NCI-H2081 treated with DMSO at 0.1 percent for 48 hours (cell line): ENCODE measurements at regions not wholly inside any gene's neighbourhood (a gene's known extent, or its start where the extent isn't known, plus 50 kb on each side); places are given as distances from the start of the nearest gene placed in this dataset.

ENCODE experiments used
- DNase-seq: peaks from one replicate; lab custom pipeline; 2025; lab: John Stamatoyannopoulos, UW

DNA sequence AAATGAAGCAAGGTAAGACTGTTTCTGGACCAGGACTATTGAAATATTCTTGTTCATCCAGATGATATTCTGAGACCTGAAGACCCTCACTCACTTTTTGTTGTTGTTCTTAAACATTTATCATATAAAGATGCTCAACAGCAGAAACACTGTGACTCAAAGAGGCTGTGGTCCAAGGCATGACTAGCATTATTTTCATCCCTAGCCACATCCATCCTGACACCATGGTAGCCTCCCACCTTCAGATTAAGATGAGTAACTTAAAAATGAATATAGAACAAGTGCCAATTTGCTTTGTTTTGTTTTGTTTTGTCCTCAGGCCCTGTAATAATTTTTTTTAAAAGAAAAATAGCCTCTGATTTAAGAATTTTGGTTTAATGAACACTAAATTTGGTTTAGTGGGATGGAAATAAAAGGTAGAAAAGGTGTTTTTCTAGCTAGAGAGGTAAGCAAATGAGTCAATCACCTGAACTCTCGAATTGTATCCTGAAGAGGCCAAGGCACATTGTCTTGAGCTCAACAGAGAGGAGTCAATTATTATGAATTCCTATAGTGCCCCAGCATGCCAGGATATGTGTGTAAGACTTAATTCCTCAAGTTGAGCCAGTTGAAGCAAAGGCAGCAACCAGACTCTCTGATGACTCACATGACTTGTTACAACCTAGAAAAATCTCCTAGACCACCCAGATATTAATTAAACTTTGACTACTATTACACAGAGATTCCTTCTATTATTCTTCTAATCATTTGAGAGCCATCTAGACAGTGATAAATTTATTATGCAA lies 380.1 kb upstream of the TUSC1 start:
- DNase-seq = no peak

DNA sequence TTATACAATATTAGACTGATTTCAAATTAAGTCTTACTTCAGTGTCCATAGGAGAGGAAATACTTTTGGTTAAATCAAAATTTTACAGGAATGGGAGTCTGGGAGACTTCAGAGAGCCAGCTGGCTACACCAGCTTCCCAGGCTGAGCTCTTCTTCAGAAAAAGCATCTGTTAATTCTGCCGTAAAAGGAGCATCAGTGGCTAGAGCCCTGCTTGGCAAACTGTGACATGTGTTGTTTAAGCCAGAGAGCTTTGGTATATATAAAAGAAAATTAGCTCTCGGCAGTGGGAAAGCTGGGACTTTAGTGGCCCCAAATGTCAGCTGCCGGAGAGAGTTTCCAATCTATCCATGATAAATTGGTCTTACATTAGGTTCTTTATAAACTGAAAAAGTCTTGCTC lies 378.8 kb upstream of the TUSC1 start:
- DNase-seq = no peak

DNA sequence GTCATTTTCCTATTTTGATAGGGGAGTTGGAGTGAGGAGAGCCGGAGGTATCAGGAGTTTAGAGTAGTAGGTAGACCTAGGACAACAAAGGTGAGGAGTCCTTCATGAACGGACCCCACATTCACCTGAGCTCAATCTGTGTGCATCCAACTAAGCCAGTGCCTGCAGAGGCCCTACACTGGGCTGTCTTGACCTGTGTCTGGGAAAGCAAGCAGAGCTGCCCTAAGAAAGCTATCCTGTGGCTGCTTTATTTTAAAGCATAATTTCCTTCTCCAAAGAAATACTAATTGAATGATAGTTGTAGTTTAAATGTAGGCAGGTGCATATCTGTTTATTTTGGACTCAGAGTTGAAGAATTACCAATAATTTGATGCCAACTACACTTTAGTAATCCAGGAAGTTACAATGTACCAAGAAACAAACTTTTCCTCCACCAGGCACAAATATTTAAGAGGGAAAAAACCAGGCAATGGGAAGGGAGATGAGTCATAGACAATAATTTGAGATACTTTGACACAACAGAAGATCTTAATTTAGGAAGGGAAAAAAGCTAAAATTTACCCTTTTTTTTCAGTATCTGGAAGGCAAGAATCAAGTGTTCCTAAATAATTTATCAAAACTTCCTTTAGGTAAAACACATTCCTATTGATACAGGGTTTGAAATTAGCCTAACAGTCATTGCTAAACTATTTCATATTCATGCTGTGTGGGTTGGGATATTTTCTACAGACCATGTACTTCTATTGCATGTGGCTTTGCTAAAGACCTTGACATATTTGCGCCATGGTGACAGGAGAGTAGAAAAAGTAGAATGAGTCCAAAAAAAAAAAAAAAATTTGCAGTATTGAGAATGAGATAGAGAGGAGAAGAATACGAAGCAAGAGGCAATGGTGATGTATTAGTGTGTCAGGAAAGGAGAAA lies 376.6 kb upstream of the TUSC1 start:
- no peak for DNase-seq

DNA sequence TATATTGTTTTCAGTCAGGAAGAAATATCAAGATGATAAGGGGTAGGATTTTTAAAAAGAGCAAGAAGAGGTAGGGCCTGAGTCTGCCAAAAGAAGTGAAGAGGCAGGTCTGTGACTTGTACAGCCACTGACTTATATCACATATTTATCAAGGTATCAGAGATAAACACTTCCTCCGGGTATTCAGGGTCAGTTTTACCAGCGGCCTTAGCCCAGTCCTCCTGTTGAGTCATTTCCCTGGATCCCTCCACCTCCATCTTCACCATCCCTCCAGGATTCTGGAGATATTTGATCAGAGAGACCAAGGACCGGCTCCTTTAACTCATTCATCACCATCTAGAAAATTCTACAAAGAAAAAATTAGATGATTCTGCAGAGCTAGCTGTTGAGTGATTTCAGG lies 375.7 kb upstream of the TUSC1 start:
- DNase-seq = no peak

DNA sequence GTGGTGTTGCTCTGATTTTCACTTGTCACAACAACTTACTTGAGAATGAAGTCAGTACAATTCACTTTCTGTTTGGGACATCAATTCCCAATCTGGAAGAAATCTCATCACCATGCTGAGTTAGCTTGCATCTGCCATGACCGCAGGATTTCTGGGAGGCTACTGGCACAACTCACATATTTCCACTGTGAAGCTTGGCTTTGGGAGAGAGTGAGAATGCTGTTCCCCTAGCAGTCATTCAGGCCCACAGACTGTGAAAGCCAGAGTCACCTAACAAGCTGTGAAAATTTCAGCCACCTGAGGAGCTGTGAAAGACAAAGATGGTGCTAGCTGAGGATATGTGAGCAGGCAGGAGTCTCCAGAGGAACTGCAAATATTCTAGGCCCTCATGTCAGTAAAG lies 365.2 kb upstream of the TUSC1 start:
- no peak for DNase-seq

DNA sequence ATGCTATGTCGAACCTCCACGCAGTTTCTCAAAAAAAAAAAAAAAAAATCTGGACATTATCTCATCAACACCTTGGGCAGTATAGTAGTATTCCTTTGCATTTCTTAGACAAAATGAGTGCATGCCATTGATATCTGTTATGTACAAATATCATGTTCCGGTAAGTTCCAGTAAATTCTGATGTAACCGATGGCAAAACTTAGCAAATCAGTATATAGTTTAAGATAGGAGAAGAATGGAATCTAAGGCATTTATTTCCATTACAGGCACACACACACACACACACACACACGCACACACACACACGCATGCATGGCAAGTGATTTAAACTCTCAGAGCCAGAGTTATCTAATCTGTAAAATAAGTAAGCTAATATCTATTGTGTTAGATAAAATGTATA lies 356.5 kb upstream of the TUSC1 start:
- DNase-seq = no peak

DNA sequence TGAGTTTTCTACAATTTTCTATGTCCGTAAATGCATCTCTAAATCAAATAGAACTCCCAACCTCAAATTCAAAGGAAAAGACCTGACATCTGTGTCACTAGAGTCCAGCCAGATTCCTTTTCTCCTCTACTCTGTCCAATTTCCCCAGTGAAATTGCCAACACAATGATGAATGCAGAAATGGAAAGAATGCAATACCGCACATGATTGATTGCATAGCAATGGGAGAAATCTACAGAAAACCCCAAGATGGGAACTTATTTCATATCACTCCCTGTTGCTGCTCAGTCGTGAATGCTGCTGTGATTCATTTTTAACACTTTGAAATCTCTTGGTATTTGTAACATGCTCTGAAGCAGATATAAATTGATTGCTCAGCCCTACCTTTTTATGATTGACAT lies 355.1 kb upstream of the TUSC1 start:
- no peak for DNase-seq

DNA sequence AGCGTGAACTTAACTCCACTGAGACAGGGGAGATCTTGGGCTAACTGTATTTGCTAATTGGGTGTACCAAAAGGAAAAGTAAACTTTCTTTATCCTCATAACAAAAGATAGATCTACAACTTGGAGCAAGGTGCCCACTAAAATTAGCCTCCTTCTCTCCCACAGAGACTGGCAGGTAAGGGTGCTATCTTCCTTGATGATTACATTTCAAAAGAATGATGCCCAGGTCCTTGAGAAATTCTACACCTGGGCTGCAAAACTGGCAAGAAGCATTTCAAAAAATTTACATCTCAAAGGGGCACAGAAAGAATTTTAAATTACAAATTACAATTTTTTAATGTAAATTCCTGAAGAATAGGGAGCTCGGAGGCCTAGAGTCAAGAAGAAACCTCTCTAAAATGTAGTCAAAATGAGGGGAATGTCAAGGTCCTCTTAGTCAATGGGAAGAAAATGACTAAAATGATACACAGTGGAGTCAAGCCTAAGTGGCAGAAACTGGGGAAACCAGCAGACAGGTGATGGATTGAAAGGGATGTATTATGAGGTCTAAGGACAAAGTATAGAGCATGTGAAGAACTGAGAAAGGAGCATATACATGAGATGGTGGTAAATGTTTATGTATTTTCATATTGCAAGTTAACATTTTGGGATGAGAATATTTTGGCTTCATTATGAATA lies 348.3 kb upstream of the TUSC1 start:
- DNase-seq = no peak

DNA sequence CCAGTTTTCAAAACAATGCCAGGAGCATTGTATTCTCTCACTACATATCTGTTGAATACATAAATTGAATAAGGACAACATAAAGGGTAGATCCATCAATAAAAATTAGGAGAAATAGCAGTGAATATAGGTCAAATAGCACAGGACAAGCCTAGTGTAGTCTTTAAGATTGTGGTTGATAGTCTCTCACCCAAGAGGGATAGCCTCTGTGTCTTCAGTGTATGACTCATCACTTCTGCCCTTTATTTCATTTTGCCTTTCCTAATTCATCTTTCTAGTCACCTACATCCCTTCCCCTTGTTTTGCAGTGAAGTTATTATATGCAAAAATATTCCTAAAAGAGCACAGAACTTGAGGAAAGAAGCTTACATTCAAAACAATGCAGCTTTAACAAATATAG lies 335.0 kb upstream of the TUSC1 start:
- DNase-seq = no peak

DNA sequence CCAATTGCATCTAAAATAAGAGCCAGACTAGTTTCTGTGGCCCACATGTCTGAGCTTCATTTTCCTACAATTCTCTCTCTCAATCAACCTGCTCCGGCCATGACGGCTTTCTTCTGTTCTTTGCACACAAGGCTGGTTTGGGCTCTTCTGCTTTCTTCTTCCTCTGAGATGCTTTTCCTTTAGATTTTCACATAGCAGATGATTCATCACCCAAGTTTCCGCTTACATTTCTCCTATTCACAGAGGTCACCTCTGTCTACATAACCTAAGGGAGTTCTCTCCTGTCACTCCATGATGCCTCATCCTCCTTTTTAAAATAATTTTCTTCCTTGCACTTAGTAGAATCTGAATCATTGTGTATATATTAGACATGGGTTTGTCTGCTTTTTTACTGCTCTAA lies 334.6 kb upstream of the TUSC1 start:
- no peak for DNase-seq

DNA sequence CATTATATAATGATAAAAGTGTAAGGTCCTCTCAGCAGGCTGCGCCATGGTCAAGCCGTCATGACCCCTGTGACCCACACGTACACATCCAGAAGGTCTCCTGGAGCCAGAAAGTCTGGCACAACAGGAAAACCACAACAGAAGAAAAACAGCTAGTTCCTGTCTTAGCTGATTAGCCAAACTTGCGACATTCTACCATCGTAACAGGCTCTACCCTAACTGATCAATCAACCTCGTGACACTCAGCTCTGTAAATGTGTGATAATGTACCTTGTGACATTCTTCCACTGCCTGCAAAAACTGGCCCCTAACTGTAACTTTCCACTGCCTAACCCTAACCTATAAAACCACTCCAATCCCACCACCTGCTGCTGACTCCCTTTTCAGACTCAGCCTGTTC lies 316.4 kb upstream of the TUSC1 start:
- no peak for DNase-seq

DNA sequence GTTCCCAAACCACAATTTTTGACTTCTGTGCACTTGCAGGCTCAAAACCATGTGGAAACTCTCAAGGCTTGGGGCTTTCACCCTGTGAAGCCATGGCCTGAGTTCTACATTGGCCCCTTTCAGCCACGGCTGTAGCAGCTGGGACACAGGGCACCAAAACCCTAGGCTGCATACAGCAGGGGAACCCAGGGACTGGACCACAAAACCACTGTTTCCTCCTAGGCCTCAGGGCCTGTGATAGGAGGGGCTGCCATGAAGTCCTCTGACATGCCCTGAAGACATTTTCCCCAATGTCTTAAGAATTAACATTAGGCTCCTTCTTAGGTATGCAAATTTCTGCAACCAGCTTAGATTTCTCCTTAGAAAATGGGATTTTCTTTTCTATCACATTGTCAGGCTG lies 312.1 kb upstream of the TUSC1 start:
- DNase-seq = no peak

DNA sequence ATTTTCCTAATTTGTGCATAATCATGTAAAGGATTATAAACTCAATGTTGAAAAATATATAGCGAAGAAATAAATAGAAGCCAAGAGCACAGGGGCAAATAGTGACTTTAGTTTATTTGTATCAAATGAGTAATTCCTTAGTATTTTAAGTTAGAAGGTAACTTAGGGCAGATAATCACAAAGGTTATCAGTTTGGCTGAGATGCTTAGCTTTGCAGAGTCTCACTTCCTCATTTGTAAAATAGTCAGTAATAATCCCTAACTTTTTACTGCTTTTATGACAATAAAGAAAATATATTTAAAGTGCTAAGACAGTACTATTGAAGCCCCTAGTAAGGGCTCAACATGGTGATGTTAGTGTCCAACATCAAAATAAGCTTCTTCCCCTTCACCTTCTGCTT lies 297.4 kb upstream of the TUSC1 start:
- DNase-seq = no peak

DNA sequence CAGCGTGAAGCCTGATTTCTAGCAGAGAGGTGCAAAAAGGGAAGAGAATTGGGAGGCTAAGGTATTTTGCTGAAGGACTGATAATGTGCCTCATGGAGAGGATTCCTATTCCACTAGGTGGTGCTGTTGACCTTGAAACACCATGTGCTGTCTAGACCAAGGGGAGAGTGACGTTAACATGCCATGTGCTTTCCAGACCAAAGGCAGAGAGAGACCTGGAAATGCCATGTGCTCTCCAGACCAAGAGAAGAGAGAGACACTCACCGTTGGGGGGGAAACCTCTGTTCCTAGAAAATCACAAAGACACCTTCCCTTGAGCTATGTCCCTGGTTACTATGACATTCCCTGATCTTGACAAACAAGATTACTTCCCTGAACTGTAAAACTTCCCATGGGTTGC lies 286.0 kb upstream of the TUSC1 start:
- peak; percentile 79 for DNase-seq

DNA sequence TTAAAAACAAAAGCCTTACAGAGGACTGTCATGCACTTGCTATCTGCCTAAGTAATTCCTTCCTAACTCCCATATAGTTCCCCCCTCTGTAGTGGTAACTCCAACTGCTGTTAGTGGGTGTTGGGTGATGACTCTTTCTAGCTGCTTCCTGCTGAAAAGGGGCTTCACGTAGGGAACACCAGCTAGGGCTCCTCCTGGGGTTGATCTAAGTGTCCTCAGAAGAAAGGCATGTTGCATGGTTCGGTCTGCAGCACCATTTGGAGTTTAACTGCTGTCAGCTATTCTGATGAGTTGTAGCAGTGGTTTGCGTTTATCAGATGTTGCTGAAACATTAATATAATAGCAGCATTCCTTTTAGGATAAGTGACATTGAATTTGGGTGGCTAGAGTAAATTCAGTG lies 281.9 kb upstream of the TUSC1 start:
- DNase-seq = no peak

DNA sequence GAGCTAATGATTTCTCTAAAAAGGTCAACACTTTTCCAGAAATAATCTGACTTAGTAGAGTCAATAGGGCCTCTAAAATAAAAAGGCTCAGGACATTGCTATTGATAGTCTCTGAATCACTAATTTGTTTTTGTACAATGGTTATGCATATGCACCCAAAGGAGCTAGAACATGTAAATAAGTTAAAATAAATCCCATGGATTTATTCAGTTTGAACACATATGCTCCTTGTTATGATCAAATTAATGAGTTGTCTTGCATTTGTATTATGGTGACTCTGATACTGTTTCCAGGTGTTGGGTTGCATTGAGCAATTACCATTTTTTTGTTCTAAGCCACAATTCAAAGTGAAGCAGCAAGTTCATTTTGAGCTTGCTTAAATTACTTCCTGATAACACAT lies 276.0 kb upstream of the TUSC1 start:
- DNase-seq = no peak

DNA sequence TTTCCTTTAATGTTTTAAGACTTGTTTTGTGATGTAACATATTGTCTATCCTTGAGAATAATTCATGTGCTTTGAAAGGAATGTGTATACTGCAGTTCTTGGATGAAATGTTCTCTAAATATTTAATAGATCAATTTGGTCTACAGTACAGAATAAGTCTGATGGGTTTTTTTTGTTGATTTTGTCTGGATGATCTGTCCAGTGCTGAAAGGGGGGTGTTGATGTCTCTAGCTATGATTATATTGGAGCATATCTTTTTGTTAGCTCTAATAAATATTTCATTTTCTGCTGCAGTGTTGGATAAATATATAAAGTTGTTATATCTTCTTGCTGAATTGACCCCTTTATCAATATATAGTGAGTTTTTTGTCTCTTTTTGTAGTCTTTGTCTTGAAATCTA lies 269.9 kb upstream of the TUSC1 start:
- no peak for DNase-seq

DNA sequence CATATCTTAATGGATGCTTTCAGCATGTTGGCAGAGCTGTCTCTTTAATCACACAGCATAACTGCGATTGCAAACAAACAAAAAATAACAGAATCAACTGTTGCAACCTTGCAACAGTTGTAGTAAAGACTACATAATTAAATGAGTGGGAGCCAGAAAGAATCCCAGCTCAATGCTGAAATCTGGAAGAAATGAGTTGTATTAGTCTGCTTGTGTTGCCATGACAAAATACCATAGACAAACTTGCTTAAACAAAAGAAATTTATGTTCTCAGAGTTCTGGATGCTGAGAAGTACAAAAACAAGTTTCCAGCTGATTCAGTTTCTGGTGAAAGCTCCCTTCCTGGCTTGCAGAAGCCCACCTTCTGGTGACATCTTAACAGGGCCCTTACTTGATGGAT lies 260.9 kb upstream of the TUSC1 start:
- DNase-seq = no peak

DNA sequence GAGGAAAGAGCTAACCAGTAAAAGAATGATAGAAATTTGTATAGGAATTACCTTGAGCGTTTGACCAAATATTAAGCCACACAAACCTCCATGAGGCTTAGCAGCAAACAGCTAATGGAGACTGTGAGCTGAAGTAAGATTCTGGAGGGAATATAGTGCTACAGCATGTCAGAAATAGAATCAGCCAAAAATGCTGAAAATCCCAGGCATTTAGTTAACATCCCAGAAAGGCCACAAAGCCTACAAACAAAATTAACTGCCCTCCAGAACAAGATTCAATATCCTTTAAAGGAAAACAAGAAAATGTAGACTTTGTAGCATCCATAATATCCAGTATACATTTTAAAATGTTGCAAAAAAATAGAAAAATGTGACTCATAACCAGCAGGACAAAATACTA lies 257.8 kb upstream of the TUSC1 start:
- no peak for DNase-seq

DNA sequence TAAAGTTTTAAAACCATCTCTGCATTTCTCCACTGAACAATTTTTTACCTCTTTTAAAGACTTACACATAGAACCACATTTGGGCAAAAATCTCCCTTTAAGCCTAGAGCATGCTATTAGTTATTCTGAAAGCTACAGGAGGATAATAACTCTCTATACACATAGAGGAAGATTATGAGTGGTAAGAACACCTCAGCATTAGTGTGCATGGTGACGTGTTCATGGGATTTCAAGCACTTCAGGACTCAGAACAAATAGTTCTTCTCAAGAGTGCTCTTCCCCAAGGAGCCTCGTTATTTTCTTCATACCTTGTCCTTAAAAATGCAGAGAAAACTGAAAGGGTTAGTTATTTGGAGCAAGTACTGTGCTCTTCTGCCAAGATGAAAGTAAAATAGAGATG lies 256.9 kb upstream of the TUSC1 start:
- no peak for DNase-seq

DNA sequence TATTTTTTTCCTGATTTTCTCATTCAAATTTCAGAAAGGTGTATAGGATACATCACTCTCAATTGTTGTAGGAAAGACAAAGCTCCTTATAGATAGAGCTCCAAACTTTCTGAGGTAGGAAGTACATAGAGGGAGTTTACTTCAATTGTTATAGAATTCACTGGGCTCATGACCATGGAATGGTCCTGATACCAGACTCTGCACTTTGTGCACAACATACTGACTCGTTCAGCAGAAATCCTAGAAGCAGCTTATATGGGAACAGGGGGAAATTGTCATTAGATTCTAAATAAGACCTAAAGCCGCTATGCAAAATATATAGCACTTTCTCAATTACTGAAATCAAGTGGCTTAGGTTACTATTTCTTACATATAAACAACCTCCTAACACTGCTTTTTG lies 240.5 kb upstream of the TUSC1 start:
- DNase-seq = no peak

DNA sequence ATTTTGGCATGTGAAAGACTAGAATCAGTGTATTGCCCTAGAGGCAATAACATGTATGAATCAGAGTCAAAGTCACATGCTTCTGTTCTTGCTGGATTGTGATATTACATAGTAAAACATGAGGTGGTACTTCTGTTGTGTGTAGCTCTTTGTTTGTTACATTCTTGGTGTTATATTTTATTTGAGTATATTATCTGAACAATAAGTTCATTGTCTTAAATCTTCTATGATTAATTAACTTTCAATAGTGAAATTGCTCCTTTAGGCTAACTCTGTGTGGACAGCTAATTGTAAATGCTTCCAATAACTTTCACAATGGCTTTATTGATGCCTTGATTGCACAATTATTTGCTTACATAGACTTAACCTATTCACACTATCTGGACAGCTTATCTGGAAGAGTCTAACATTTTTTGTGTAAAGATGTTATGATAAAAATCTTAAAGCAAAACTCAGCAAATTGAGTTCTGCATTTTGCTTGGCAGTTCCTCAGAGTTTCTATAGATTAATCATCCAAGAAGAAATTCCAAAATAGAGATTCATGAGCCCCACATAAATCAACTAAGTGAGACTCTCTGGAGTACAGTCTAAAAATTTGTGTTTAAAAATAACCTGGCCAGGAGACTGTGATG lies 239.6 kb upstream of the TUSC1 start:
- no peak for DNase-seq
